GM12801 (cell line): ENCODE measurements at regions not wholly inside any gene's neighbourhood (a gene's known extent, or its start where the extent isn't known, plus 50 kb on each side); places are given as distances from the start of the nearest gene placed in this dataset.

Experiments
- CTCF ChIP-seq: IDR thresholded peaks from one replicate; pipeline ENCODE4 v1.5.1; 2011; ENCODE audit warnings: control low read depth; ENCODE audit not compliant: insufficient read length; ENCODE audit errors: extremely low read depth

DNA sequence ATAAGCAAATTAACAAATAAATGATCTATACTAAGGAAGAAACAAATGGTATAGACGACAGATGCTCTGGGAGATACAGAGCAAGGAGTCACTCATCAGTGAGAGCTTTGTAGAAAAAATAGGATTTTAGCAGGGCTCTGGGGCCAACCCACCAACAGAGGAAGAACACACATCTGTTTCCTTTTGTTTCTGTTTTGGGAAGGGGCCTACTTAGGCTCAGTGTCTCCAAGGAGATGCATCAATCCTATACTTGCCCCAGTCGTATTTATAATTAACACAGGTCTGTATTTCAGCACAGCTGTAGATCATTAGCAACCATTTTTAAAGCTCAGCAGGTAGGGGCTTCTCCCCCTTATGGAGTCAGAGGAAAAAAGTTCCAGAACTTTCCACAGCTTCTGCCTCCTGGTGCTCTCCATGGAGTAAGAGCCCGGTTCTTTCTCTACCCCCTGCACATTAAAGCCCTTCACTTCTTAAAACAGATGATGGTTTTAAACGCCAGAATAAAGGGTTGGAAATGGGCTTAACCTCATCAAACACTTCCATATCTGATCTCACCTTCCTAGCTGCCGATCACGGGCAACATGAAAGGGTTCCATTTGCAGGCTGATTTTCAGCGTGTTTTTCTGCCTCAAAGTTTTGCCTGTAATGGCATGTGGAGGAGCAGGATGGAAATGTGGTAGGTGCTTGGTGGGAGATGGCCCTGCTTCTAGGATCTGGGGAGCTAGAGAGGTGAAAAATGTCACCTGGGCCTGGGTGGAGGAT lies 291.7 kb downstream of the TCF7L2 start:
- no peak for TF ChIP-seq CTCF

- no peak for TF ChIP-seq CTCF
These were observed 293.3 kb downstream of the TCF7L2 start for GRCh38 chr10:113243311-113243710.

DNA sequence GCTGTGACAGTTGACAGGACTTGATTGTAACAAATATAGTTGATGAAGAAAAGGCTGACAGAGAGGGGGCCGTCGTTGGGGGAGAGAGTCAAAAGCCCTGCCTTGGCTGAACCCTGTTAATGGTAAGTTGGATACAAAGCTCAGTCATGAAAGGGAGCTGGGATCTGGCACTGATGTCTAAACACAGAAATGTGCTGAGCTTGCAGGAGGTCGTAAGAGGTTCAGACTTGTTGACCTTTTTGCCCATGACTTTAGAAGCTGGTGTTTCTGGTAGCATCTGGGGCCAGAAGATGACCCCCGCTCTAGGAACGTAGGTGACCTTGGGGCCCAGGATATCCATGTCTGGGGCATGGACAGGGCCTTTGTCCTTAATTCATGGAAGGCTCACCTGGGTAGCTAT lies 294.7 kb downstream of the TCF7L2 start:
- TF ChIP-seq CTCF, result no peak

DNA sequence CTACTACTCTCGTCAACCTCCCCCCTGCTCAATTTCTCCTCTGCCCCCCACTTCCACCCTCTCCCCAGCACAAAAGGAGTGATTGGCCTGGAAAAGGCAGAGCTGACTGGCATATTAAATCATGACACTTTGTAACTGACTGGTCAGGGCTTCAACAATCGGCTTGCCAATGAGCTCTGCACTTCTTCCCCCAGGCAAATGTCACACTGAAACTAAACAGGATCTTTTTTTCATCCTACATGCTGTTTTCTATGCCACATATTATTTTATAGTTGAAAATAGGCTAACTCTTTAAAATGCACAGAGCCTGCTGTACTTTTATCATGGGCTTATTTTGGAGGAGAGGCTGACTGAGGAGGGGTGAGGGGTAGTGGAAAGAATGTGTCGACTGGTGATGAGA lies 295.2 kb downstream of the TCF7L2 start:
- no peak for TF ChIP-seq CTCF

DNA sequence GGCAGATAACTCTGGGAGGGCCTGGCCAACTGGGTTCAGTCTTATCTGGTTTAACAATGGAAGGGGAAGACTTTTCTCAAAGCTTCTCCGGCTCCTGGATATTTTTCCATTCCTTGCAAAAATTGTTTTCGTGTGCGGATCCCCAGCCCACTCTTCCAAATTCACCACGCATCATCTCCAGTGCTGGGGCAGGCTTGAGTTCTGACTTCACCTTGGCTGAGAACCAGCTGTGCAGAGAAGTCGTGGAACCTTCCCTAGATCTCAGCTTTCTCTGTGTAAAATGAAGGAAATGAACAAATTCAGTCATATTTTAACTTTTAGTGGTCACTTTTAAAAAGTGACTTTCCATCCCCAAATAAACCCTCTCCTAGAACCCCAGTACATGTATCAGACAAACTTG lies 297.0 kb downstream of the TCF7L2 start:
- no peak for TF ChIP-seq CTCF

DNA sequence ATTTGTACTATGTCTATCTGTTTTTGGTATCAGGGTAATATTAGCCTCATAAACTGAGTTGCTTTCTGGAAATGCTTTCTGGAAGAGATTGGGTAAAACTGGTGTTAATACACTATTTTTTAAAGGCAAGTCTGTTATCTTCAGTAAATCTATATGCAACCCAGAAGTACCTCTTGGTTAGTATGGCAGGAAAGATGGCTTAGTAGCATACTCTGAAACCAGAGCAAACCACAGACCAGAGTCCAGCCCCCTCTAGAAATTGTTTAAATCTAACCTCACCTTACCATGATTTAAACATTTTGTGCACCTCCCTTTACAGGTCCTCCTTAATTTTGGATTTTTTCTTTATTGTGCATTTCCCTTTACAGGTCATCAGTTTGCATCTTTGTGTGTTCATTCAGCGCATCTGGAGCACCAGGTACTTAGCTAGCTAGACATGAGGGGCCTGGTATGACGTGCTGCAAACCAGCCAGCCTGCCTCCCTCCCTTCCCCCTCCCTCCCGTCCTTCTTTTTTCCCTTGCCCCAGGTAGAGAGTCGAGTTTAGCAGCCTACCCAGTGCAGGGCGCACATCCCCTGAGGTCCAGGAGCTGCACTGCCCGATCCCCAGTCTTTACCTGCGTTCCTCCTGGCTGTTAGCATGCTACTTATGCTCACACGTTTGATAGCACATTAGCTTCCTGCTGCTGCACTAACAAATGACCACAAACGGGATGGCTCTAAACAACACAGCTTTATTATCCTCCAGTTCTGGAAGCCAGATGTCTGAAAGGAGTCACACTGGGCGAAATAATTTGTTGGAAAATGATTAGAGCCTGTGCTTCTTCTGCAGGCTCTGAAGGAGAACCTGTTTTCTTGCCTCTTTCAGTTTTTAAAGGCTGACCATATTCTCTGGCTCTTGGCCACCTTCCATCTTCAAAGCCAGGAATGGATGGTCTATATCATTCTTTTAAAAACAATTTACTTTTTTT lies 299.9 kb upstream of the HABP2 start:
- TF ChIP-seq CTCF, result no peak

- no peak for TF ChIP-seq CTCF
These were observed 293.2 kb upstream of the HABP2 start for GRCh38 chr10:113259576-113260226.
